ENCODE measurements at regions not wholly inside any gene's neighbourhood (a gene's known extent, or its start where the extent isn't known, plus 50 kb on each side); places are given as distances from the start of the nearest gene placed in this dataset.

- TF ChIP-seq JUNB (IDR thresholded peaks at IDR 0.05; ENCODE audit: unreplicated experiment) (no peak), EZH2phosphoT487 (IDR thresholded peaks at IDR 0.05; ENCODE audit: unreplicated experiment) (no peak), POLR2AphosphoS5 (IDR thresholded peaks at IDR 0.05; ENCODE audit: low read depth) (no peak)
Measured at GRCh38 chr9:1201901-1202300, 151.7 kb downstream of the DMRT2 start (continued).

- Mint-ChIP-seq H3K36me3 (ENCODE audit: low read depth) (no peaks in the 10 kb centered on the region), H3K27me3 (ENCODE audit: insufficient read depth, low read depth, poor library complexity) (no peaks in the 10 kb centered on the region), H3K27ac (no peak overlapping the region), H3K4me3 (no peak overlapping the region), H3K4me1 (peaks cover 5% of the 10 kb centered on the region), H3K9me3 (no peaks in the 10 kb centered on the region)
- H3K4me3 ChIP-seq, result no peak overlapping the region
- H3K4me2 ChIP-seq, result no peak overlapping the region
- H3K27me3 ChIP-seq (ENCODE audit: insufficient read depth), result no peaks in the 10 kb centered on the region
- H2AFZ ChIP-seq, result no peak overlapping the region
- H3K36me3 ChIP-seq (ENCODE audit: insufficient read depth), result no peaks in the 10 kb centered on the region
- TF ChIP-seq STAT1 (IDR thresholded peaks at IDR 0.05; ENCODE audit: unreplicated experiment), result no peak
- TF ChIP-seq REST (IDR thresholded peaks at IDR 0.05; ENCODE audit: unreplicated experiment), result no peak
- no peak for TF ChIP-seq ZNF114 (CRISPR knock-in tag; IDR thresholded peaks at IDR 0.05)
- TF ChIP-seq, protein P1, sequence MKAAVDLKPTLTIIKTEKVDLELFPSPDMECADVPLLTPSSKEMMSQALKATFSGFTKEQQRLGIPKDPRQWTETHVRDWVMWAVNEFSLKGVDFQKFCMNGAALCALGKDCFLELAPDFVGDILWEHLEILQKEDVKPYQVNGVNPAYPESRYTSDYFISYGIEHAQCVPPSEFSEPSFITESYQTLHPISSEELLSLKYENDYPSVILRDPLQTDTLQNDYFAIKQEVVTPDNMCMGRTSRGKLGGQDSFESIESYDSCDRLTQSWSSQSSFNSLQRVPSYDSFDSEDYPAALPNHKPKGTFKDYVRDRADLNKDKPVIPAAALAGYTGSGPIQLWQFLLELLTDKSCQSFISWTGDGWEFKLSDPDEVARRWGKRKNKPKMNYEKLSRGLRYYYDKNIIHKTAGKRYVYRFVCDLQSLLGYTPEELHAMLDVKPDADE (IDR thresholded peaks at IDR 0.05), result no peak
- H4K20me1 ChIP-seq (replicated peaks; ENCODE audit: insufficient read depth), result no peaks in the 10 kb centered on the region
- no peaks in the 10 kb centered on the region for H3K4me1 ChIP-seq (ENCODE audit: insufficient read depth)
- no peaks in the 10 kb centered on the region; the same call in 1 of the 2 replicates for H3K9me2 ChIP-seq (ENCODE audit: insufficient read depth)
- no peaks in the 10 kb centered on the region for H3K79me2 ChIP-seq (replicated peaks; ENCODE audit: insufficient read depth)
- DNase-seq (ENCODE audit: low spot score) (no peak), ATAC-seq (no peak)
- no peak overlapping the region for H3K27ac ChIP-seq (ENCODE audit: low read depth)
- H3F3A ChIP-seq (replicated peaks; ENCODE audit: low read depth), result no peaks in the 10 kb centered on the region
Measured at GRCh38 chr9:1202512-1203280, 152.5 kb downstream of the DMRT2 start.

GRCh38 chr9:1207686-1208085, 157.5 kb downstream of the DMRT2 start:
- no peak for ATAC-seq
- no peaks in the 10 kb centered on the region for H3K4me1 Mint-ChIP-seq
- TF ChIP-seq ZNF114 (CRISPR knock-in tag; IDR thresholded peaks at IDR 0.05) (no peak), STAT1 (IDR thresholded peaks at IDR 0.05; ENCODE audit: unreplicated experiment) (no peak)
- TF ChIP-seq, protein P1 (IDR thresholded peaks at IDR 0.05), result no peak

More at GRCh38 chr9:1207686-1208085, 157.5 kb downstream of the DMRT2 start:
- Mint-ChIP-seq H3K4me3 (no peak overlapping the region), H3K27ac (no peak overlapping the region), H3K27me3 (ENCODE audit: insufficient read depth, low read depth, poor library complexity) (peaks cover 8% of the 10 kb centered on the region), H3K9me3 (peaks cover 5% of the 10 kb centered on the region; the same call in 2 of the 3 replicates), H3K36me3 (ENCODE audit: low read depth) (no peaks in the 10 kb centered on the region)
- Histone ChIP-seq H3K79me2 (replicated peaks; ENCODE audit: insufficient read depth) (no peaks in the 10 kb centered on the region), H3K36me3 (ENCODE audit: insufficient read depth) (no peaks in the 10 kb centered on the region), H4K20me1 (replicated peaks; ENCODE audit: insufficient read depth) (no peaks in the 10 kb centered on the region), H3K4me1 (ENCODE audit: insufficient read depth) (no peaks in the 10 kb centered on the region), H2AFZ (0 out of 2 replicates have a peak overlapping the region, but pooled peaks have one; percentile 14), H3K9me2 (ENCODE audit: insufficient read depth) (peaks cover 4% of the 10 kb centered on the region; the same call in 1 of the 2 replicates), H3K4me3 (no peak overlapping the region), H3K27ac (ENCODE audit: low read depth) (no peak overlapping the region), H3K27me3 (ENCODE audit: insufficient read depth) (no peaks in the 10 kb centered on the region), H3F3A (replicated peaks; ENCODE audit: low read depth) (no peaks in the 10 kb centered on the region), H3K4me2 (no peak overlapping the region)
- DNase-seq (ENCODE audit: low spot score), result no peak

All from GM23338 (cell line).